ENCODE measurements at regions not wholly inside any gene's neighbourhood (a gene's known extent, or its start where the extent isn't known, plus 50 kb on each side); places are given as distances from the start of the nearest gene placed in this dataset.

- TF ChIP-seq JUN (IDR thresholded peaks at IDR 0.05; ENCODE audit: low read depth, low read length) = no peak
- TF ChIP-seq GABPA (IDR thresholded peaks at IDR 0.05; ENCODE audit: borderline replicate concordance, insufficient read depth, low read length) = no peak
- TF ChIP-seq TBP (IDR thresholded peaks at IDR 0.05; ENCODE audit: low read depth, low read length) = no peak
- no peak for TF ChIP-seq ZNF274 (IDR thresholded peaks at IDR 0.05; ENCODE audit: borderline replicate concordance, extremely low read depth, low read length)
- no peak for TF ChIP-seq SAP30 (IDR thresholded peaks at IDR 0.05; ENCODE audit: insufficient read depth, insufficient replicate concordance, low read length)
- TF ChIP-seq CTBP2 (IDR thresholded peaks at IDR 0.05; ENCODE audit: borderline replicate concordance, insufficient read depth, insufficient read length, low read length) = no peak
- no peak for TF ChIP-seq CEBPB (IDR thresholded peaks at IDR 0.05; ENCODE audit: low read depth, low read length)
- no peak for TF ChIP-seq TAF7 (optimal IDR thresholded peaks at IDR 0.05; ENCODE audit: borderline replicate concordance, low read depth, low read length)
- TF ChIP-seq MAX (IDR thresholded peaks at IDR 0.05) = no peak
- TF ChIP-seq RAD21 (IDR thresholded peaks at IDR 0.05 in 1 of 2, conservative IDR thresholded peaks at IDR 0.05 in 1 of 2; ENCODE audit: low read depth in 2 of 2, low read length in 2 of 2) = no peak
- no peak for TF ChIP-seq ASH2L (IDR thresholded peaks at IDR 0.05; ENCODE audit: low read length)
- no peak for TF ChIP-seq TAF1 (IDR thresholded peaks at IDR 0.05; ENCODE audit: low read depth, low read length)
- TF ChIP-seq CREB1 (IDR thresholded peaks at IDR 0.05) = no peak
- no peak for TF ChIP-seq FOSL1 (IDR thresholded peaks at IDR 0.05; ENCODE audit: insufficient read depth, low read depth, low read length)
- no peak for TF ChIP-seq SIX5 (IDR thresholded peaks at IDR 0.05; ENCODE audit: low read depth, low read length)
- no peak overlapping the region for H3K27ac ChIP-seq (ENCODE audit: low read depth, low read length)
- no peak overlapping the region for H3K14ac ChIP-seq (ENCODE audit: insufficient read length)
- 95% methylated on average over 9 of the region's 9 CpGs; no CpG with 5 or more reads in 1 of the 2 experiments for WGBS, 2 experiments (ENCODE audit: extremely low coverage in 1 of 2, insufficient coverage in 1 of 2, insufficient read length in 1 of 2, insufficient replicate concordance in 2 of 2, low coverage in 1 of 2, low lambda C conversion rate in 2 of 2, missing lambda C conversion rate in 1 of 2)
- H3K4me3 ChIP-seq (ENCODE audit: extremely low read depth in 1 of 4, insufficient read depth in 2 of 4, low read depth in 3 of 4, low read length in 4 of 4) = no peak overlapping the region
- no peak overlapping the region for H2AFZ ChIP-seq (ENCODE audit: low read length)
- no peak overlapping the region for H2BK120ac ChIP-seq (replicated peaks; ENCODE audit: low read depth, low read length)
- H3K36me3 ChIP-seq (ENCODE audit: control insufficient read depth in 2 of 4, insufficient read depth in 4 of 4, low read length in 3 of 4) = no peaks in the 10 kb centered on the region
- no peak overlapping the region for H3K9ac ChIP-seq (replicated peaks in 1 of 4; ENCODE audit: extremely low read depth in 1 of 4, low read depth in 3 of 4, low read length in 3 of 4)
- no peaks in the 10 kb centered on the region for H3K9me3 ChIP-seq (ENCODE audit: insufficient read depth in 2 of 2, low read depth in 1 of 2, low read length in 1 of 2)
- H3K56ac ChIP-seq (replicated peaks; ENCODE audit: insufficient read length, low read depth, low read length) = no peak overlapping the region
- H3K23ac ChIP-seq (ENCODE audit: insufficient read length) = no peak overlapping the region
- H2BK5ac ChIP-seq (ENCODE audit: low read depth, low read length) = no peak overlapping the region
- H3K18ac ChIP-seq (ENCODE audit: extremely low read depth, low read length) = no peak overlapping the region
- no peak overlapping the region for H3K4me2 ChIP-seq (ENCODE audit: insufficient read depth in 1 of 2, low read depth in 2 of 2, low read length in 2 of 2)
- no peak overlapping the region for H4K8ac ChIP-seq (ENCODE audit: extremely low read depth, insufficient read depth, low read length)
- no peaks in the 10 kb centered on the region for H3K79me2 ChIP-seq (ENCODE audit: control insufficient read depth in 1 of 2, insufficient read depth in 2 of 2, low read length in 2 of 2)
- no peak overlapping the region for H2BK15ac ChIP-seq (ENCODE audit: low read length)
- no peak overlapping the region for H4K5ac ChIP-seq (ENCODE audit: insufficient read length, low read depth, low read length)
- POLR2A ChIA-PET (ENCODE audit: partially characterized antibody) = no interaction called here
- no peaks in the 10 kb centered on the region for H3K27me3 ChIP-seq (replicated peaks in 1 of 4; ENCODE audit: control insufficient read depth in 3 of 4, extremely low read depth in 1 of 4, insufficient read depth in 3 of 4, low read length in 3 of 4)
- H2AK5ac ChIP-seq (ENCODE audit: low read depth, low read length) = no peak overlapping the region
- H3K4me1 ChIP-seq (replicated peaks in 1 of 4; ENCODE audit: control insufficient read depth in 3 of 4, insufficient read depth in 4 of 4, low read length in 3 of 4) = no peaks in the 10 kb centered on the region
- no peaks in the 10 kb centered on the region for H3K79me1 ChIP-seq (ENCODE audit: low read depth, low read length)
- H2BK12ac ChIP-seq (ENCODE audit: low read depth, low read length) = no peak overlapping the region; the same call in 1 of the 2 replicates
- CTCF ChIA-PET (ENCODE audit: partially characterized antibody) = no interaction called here
- FAIRE-seq (no peak), DNase-seq (ENCODE audit: low read depth in 1 of 2, low spot score in 2 of 2) (no peak)
- H2BK20ac ChIP-seq (ENCODE audit: low read length) = no peak overlapping the region
- no peaks in the 10 kb centered on the region; the same call in 1 of the 2 replicates for H3K23me2 ChIP-seq (ENCODE audit: low read depth, low read length)
- H4K91ac ChIP-seq (replicated peaks; ENCODE audit: insufficient read length, low read length) = no peak overlapping the region
- H4K20me1 ChIP-seq (replicated peaks in 1 of 2; ENCODE audit: control insufficient read depth in 1 of 2, insufficient read depth in 2 of 2, low read length in 2 of 2) = no peaks in the 10 kb centered on the region
- no peak overlapping the region for H3K4ac ChIP-seq (replicated peaks; ENCODE audit: insufficient read length, low read depth, low read length)
These were observed 120.6 kb downstream of the TXNL1 start for GRCh38 chr18:56517761-56518160.

Measured in H1 (cell line).